ENCODE measurements at regions not wholly inside any gene's neighbourhood (a gene's known extent, or its start where the extent isn't known, plus 50 kb on each side); places are given as distances from the start of the nearest gene placed in this dataset.
A peak's percentile ranks its signal among the peaks of the same experiment; 100 is the strongest.

DNA sequence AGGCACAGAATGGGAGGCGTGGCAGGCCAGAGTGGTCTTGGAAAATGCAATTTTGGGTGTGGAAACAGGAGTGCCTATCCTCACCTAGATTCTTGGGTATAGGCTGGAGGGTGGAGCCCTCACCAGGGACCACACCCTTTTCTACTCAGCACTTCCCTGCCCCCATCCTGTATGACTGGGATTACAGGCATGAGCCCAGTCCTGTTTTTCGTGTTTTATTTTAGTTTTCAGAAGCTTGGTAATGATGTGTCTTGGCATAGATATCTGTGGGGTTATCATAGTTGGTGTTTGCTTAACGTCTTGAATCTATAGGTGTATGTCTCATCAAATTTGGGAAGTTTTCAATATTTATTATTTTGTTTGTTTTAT lies 248.7 kb upstream of the CBLB start:
- ATAC-seq = no peak
- TF ChIP-seq PPARA (CRISPR knock-in tag; IDR thresholded peaks at IDR 0.05; ENCODE audit: borderline replicate concordance) = no peak
- no peak for TF ChIP-seq ZC3H10 (CRISPR knock-in tag; IDR thresholded peaks at IDR 0.05)
- TF ChIP-seq GLIS3 (CRISPR knock-in tag; IDR thresholded peaks at IDR 0.05) = no peak
- no peak for TF ChIP-seq ISL1 (CRISPR knock-in tag; IDR thresholded peaks at IDR 0.05)
- no peak for TF ChIP-seq OSR1 (CRISPR knock-in tag; IDR thresholded peaks at IDR 0.05)
- no peak for TF ChIP-seq RARB (CRISPR knock-in tag; IDR thresholded peaks at IDR 0.05)

DNA sequence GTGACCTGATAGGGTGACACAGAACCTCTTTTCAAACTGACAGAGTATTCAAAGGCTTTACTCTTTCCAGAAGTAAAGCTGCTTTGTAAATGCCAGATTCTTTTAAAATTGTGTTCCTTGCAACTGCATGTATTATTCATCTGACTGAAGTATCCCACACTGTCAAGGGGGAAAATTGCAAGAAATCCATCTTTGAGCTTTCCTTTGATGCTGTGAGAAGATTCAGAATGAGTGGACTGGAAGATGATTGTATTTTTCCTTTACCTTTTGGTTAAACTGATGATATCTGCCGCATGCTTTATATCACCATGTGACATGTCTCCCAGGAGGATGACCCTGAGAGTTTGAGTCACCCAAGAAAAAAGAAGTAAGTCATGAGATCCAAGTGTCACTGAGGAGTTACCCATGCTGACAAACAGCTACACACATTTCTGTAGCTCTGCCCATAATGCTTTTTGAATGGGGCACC lies 250.8 kb upstream of the CBLB start:
- peak; percentile 47 for ATAC-seq

DNA sequence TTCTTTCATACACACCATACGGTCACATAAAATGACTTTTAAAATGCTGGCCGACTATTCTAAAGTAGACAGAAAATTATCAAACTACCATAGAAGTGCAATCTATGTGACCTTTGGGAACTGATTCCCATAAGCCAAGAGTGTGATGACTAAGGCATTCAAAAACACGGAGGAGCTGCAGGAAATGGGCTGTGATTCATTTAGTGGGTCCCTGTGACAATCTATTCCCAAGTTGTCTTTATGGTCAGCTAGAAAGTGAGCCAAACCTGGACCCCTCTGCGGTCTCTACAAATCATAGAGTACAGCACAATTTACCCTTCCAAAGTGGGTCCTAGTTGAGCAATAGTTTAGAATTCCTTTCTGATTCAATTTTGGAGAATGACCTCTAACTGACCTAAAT lies 251.5 kb upstream of the CBLB start:
- no peak for TF ChIP-seq TOX (CRISPR knock-in tag; IDR thresholded peaks at IDR 0.05; ENCODE audit: borderline replicate concordance)
- TF ChIP-seq, protein P1, sequence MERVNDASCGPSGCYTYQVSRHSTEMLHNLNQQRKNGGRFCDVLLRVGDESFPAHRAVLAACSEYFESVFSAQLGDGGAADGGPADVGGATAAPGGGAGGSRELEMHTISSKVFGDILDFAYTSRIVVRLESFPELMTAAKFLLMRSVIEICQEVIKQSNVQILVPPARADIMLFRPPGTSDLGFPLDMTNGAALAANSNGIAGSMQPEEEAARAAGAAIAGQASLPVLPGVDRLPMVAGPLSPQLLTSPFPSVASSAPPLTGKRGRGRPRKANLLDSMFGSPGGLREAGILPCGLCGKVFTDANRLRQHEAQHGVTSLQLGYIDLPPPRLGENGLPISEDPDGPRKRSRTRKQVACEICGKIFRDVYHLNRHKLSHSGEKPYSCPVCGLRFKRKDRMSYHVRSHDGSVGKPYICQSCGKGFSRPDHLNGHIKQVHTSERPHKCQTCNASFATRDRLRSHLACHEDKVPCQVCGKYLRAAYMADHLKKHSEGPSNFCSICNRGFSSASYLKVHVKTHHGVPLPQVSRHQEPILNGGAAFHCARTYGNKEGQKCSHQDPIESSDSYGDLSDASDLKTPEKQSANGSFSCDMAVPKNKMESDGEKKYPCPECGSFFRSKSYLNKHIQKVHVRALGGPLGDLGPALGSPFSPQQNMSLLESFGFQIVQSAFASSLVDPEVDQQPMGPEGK (CRISPR knock-in tag; IDR thresholded peaks at IDR 0.05; ENCODE audit: borderline replicate concordance) = no peak
- TF ChIP-seq ARNTL (CRISPR knock-in tag; IDR thresholded peaks at IDR 0.05; ENCODE audit: borderline replicate concordance, low read depth) = no peak
- no peak for TF ChIP-seq BACH2 (CRISPR knock-in tag; IDR thresholded peaks at IDR 0.05; ENCODE audit: borderline replicate concordance)
- no peak for TF ChIP-seq CSDC2 (CRISPR knock-in tag; IDR thresholded peaks at IDR 0.05)
- ATAC-seq = no peak

More for the DNA sequence above, 250.8 kb upstream of the CBLB start:
- TF ChIP-seq, protein P2, sequence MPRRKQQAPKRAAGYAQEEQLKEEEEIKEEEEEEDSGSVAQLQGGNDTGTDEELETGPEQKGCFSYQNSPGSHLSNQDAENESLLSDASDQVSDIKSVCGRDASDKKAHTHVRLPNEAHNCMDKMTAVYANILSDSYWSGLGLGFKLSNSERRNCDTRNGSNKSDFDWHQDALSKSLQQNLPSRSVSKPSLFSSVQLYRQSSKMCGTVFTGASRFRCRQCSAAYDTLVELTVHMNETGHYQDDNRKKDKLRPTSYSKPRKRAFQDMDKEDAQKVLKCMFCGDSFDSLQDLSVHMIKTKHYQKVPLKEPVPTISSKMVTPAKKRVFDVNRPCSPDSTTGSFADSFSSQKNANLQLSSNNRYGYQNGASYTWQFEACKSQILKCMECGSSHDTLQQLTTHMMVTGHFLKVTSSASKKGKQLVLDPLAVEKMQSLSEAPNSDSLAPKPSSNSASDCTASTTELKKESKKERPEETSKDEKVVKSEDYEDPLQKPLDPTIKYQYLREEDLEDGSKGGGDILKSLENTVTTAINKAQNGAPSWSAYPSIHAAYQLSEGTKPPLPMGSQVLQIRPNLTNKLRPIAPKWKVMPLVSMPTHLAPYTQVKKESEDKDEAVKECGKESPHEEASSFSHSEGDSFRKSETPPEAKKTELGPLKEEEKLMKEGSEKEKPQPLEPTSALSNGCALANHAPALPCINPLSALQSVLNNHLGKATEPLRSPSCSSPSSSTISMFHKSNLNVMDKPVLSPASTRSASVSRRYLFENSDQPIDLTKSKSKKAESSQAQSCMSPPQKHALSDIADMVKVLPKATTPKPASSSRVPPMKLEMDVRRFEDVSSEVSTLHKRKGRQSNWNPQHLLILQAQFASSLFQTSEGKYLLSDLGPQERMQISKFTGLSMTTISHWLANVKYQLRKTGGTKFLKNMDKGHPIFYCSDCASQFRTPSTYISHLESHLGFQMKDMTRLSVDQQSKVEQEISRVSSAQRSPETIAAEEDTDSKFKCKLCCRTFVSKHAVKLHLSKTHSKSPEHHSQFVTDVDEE (CRISPR knock-in tag; IDR thresholded peaks at IDR 0.05) = no peak
- TF ChIP-seq ISL1 (CRISPR knock-in tag; IDR thresholded peaks at IDR 0.05) = peak; percentile 54

DNA sequence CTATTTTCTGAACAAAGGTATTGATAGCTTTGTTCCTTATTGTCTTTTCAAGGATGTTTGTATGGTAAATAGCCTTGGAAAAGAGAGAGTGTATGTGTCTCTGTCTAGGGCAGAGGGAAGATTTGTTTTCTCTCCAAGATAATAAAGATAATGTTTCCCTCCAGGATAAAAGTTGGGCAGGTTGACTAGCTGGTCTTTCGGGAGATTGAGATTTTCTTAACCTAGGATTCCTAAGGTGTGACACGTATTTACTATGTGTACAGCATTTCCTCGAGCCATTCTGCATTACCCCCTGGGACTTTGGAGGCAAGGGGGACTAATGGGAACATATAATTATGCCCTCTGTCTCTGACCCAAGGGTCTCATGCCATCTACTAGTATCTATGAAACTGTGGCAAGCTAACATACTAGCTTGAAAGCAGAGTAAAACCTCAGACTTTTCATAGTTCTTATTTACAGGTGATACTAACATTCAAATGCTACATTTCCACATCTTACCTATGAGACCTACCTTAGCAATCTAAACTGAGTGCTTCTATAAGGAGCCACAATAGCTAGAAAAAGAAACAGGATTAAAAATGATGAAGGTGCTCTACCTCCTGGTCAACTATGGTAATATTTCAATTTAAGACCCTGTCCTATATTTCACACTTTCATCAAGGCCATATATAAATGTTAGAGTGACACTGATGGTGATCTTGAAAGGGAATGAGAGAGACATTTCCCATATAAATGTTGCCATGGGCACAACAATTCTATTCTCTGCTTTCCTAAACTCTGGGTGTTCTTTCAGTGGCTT lies 252.9 kb upstream of the CBLB start:
- ATAC-seq = no peak
- no peak for TF ChIP-seq OSR1 (CRISPR knock-in tag; IDR thresholded peaks at IDR 0.05)
- TF ChIP-seq PPARA (CRISPR knock-in tag; IDR thresholded peaks at IDR 0.05; ENCODE audit: borderline replicate concordance) = no peak
- TF ChIP-seq, protein P3, sequence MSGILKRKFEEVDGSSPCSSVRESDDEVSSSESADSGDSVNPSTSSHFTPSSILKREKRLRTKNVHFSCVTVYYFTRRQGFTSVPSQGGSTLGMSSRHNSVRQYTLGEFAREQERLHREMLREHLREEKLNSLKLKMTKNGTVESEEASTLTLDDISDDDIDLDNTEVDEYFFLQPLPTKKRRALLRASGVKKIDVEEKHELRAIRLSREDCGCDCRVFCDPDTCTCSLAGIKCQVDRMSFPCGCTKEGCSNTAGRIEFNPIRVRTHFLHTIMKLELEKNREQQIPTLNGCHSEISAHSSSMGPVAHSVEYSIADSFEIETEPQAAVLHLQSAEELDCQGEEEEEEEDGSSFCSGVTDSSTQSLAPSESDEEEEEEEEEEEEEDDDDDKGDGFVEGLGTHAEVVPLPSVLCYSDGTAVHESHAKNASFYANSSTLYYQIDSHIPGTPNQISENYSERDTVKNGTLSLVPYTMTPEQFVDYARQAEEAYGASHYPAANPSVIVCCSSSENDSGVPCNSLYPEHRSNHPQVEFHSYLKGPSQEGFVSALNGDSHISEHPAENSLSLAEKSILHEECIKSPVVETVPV (CRISPR knock-in tag; IDR thresholded peaks at IDR 0.05) = no peak
- TF ChIP-seq CSDC2 (CRISPR knock-in tag; IDR thresholded peaks at IDR 0.05) = no peak
- no peak for TF ChIP-seq GLIS3 (CRISPR knock-in tag; IDR thresholded peaks at IDR 0.05)
- TF ChIP-seq ZC3H10 (CRISPR knock-in tag; IDR thresholded peaks at IDR 0.05) = no peak
- no peak for TF ChIP-seq SNAI2 (CRISPR knock-in tag; IDR thresholded peaks at IDR 0.05)
- TF ChIP-seq ZNF8 (CRISPR knock-in tag; IDR thresholded peaks at IDR 0.05) = no peak
- no peak for TF ChIP-seq ARNTL (CRISPR knock-in tag; IDR thresholded peaks at IDR 0.05; ENCODE audit: borderline replicate concordance, low read depth)
- TF ChIP-seq, protein P4, sequence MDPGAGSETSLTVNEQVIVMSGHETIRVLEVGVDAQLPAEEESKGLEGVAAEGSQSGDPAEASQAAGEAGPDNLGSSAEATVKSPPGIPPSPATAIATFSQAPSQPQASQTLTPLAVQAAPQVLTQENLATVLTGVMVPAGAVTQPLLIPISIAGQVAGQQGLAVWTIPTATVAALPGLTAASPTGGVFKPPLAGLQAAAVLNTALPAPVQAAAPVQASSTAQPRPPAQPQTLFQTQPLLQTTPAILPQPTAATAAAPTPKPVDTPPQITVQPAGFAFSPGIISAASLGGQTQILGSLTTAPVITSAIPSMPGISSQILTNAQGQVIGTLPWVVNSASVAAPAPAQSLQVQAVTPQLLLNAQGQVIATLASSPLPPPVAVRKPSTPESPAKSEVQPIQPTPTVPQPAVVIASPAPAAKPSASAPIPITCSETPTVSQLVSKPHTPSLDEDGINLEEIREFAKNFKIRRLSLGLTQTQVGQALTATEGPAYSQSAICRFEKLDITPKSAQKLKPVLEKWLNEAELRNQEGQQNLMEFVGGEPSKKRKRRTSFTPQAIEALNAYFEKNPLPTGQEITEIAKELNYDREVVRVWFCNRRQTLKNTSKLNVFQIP (CRISPR knock-in tag; IDR thresholded peaks at IDR 0.05; ENCODE audit: borderline replicate concordance, low read depth) = no peak
- no peak for TF ChIP-seq ZFP3 (CRISPR knock-in tag; IDR thresholded peaks at IDR 0.05)
- TF ChIP-seq, protein P1 (CRISPR knock-in tag; IDR thresholded peaks at IDR 0.05; ENCODE audit: borderline replicate concordance) = no peak
- no peak for TF ChIP-seq ZNF565 (CRISPR knock-in tag; conservative IDR thresholded peaks at IDR 0.05; ENCODE audit: low read depth)
- TF ChIP-seq ESRRG (CRISPR knock-in tag; IDR thresholded peaks at IDR 0.05) = no peak
- no peak for TF ChIP-seq BACH2 (CRISPR knock-in tag; IDR thresholded peaks at IDR 0.05; ENCODE audit: borderline replicate concordance)

Data from SK-N-SH treated with all-trans-retinoic acid at 6 μM for 48 hours (cell line).